Thyroid gland (tissue), 4 donors: ENCODE measurements at regions not wholly inside any gene's neighbourhood (a gene's known extent, or its start where the extent isn't known, plus 50 kb on each side); places are given as distances from the start of the nearest gene placed in this dataset.

Source experiments
- POLR2A ChIP-seq, 2 donors: fragments of 450-650 bp; IDR thresholded peaks; one replicate each; pipeline ENCODE4 v1.6.1; 2017; ENCODE audit warnings: antibody characterized with exemption in 2 of 2, mild to moderate bottlenecking in 2 of 2, moderate library complexity in 1 of 2
- TF ChIP-seq, protein P1 (sequence below), 6 experiments: fragments of 200-600 bp in 3 of 6; fragments of 450-650 bp in 3 of 6; sonication (generic) in 3 of 6; IDR thresholded peaks; one replicate each; pipeline ENCODE4 v1.5.1; 2016 to 2019; ENCODE audit warnings: antibody characterized with exemption in 6 of 6, mild to moderate bottlenecking in 2 of 6, inconsistent platforms in 1 of 6, moderate library complexity in 1 of 6

DNA sequence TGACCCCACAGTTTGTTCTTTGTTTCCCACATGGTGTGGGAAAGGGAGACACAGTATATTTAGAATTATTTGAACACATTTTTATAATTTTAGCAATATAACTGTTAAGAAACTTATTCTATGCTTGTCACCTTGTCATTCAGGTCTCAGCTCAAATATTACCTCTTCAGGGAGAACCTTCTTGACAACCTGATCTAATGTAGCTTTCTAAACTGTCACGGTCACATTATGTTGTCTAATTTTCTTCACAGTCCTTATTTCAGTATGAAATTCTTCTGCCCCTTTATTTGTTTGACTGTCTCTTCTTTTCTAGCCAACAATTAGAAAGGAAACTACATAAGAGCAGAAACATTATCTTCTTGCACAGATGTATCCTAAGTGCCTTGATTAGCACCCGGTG, 304.3 kb upstream of the PARD3B start:
- TF ChIP-seq, protein P1, sequence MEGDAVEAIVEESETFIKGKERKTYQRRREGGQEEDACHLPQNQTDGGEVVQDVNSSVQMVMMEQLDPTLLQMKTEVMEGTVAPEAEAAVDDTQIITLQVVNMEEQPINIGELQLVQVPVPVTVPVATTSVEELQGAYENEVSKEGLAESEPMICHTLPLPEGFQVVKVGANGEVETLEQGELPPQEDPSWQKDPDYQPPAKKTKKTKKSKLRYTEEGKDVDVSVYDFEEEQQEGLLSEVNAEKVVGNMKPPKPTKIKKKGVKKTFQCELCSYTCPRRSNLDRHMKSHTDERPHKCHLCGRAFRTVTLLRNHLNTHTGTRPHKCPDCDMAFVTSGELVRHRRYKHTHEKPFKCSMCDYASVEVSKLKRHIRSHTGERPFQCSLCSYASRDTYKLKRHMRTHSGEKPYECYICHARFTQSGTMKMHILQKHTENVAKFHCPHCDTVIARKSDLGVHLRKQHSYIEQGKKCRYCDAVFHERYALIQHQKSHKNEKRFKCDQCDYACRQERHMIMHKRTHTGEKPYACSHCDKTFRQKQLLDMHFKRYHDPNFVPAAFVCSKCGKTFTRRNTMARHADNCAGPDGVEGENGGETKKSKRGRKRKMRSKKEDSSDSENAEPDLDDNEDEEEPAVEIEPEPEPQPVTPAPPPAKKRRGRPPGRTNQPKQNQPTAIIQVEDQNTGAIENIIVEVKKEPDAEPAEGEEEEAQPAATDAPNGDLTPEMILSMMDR (IDR thresholded peaks at IDR 0.05), result no peak
- TF ChIP-seq POLR2A (IDR thresholded peaks at IDR 0.05), result no peak
